Stimulated activated CD8-positive, alpha-beta memory T cell treated with anti-CD3 and anti-CD28 coated beads, Interleukin-4, amount 100 ng/mL, for 24 hours (primary cell): ENCODE measurements at regions not wholly inside any gene's neighbourhood (a gene's known extent, or its start where the extent isn't known, plus 50 kb on each side); places are given as distances from the start of the nearest gene placed in this dataset.

ENCODE experiments used
- DNase-seq: peaks from one replicate; pipeline ENCODE4 v3.0.0-alpha.2; 2020; ENCODE audit warnings: low read depth

DNA sequence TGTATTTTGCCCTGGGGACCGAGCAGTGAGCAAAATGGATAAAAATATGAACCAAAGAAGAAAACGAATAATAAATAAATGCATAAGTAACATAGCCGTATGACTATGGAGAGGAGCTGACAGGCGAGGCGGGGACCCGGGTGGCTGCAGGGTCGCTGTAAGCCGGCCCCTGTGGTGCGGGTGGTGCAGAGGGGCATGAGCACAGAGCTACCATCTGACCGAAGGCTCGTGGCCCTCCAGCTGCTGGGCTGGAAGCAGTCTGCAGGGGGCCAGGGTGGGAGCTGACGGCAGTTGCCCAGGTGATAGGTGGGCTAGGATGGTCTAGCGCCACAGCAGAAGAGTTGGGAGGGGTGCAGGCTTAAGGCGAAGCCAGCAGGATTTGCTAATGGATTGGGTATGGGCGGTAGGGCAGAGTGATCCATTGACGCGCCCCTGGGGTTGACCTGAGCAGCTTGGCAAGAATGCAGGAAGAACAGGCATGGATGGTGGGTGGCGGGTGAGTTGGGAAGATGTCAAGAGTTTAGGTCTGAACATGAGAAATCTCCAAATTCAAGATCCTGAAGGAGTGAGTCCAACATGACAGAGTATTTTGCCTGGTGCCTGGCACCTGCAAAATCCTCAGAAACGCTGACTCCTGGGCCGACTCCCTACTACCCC is 228.0 kb downstream of the FOXL1 start:
- no peak for DNase-seq

DNA sequence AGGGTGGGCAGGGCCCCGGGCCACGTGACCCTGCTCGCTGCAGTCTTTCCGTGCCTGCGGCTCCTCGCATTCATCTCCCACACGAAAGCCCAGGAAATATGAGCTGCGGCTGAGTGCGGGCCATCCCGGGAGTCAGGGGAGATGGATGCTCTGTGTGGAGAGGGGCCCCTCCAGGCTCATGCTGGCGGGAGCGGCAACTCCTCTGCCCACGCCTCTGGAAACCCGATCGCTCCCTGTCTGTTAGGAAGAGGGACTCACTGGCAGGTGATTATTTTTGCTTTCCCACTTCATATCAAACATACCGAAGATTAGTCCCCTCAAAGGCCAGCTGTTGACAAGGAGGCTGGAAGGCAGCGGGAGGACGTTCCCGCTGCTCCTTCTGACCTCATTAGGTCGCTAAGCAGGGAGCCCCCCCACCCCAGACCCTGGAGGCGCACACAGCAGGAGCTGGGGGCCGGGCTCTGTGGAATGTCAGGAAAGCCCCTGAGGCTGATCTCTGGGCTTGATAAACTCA is 228.5 kb downstream of the FOXL1 start:
- DNase-seq: no peak

DNA sequence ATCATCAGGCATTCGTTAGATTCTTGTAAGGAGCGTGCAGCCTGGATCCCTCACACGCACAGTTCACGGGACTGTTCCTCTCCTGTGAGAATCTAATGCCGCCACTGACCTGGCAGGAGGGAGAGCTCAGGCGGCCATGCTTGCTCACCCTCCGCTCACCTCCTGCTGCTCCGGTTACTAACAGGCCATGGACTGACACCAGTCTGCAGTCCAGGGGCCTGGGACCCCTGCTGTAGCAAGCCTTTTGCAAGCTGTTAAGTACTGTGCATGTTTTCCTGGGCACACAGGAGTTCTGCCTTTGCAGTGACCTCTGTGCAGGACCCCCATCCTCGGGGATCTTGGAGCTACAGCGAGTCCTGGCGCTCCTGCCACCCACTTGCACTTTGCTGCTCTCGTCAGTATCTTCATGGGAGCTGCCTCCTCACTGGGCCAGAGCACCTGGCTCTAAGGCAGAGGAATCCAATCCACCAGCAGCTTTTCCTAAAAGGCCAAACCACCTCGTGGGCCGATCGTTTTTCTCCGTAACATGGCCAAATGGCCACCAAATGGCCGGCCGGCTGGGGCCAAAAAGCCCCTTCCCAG is 230.6 kb downstream of the FOXL1 start:
- DNase-seq: no peak

DNA sequence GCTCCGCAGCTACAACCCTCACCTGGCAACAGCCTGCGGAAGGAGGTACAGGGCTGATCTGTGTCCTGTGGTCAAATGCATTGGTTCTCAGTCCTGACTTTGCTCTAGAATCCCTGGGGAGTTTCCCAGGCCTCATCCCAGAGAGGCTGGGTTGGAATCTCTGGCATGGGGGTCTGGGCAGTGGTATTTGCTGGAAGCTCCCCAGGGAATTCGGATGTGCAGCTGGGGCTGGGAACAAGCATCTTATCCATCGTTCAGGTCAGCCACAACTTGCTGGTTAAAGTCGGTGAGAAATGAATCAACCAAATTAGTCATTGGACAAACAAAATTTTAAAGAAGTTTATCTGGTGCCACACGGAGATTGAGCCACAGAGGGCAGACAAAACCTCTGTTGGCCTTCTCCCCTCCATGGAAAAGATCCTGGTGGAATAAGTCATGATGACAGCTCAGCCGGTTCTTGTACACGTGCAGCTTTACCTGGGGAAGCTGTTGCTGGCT is 231.2 kb downstream of the FOXL1 start:
- no peak for DNase-seq

DNA sequence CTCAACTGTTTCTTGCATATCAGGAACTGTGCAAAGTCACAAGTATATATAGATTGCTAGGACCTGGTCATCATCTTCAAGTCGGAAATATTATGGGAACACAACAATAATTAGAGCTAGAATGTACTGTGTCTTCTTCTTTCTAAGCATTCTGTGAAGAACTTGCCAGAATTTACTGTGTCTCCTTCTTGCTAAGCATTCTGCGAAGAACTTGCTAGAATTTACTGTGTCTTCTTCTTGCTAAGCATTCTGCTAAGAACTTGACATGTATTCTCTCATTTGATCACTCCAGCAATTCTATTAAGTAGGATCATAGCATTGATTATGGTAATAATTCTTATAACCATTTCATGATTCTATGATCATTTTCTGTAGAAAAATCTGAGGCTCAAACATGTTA is 231.7 kb downstream of the FOXL1 start:
- DNase-seq: no peak

DNA sequence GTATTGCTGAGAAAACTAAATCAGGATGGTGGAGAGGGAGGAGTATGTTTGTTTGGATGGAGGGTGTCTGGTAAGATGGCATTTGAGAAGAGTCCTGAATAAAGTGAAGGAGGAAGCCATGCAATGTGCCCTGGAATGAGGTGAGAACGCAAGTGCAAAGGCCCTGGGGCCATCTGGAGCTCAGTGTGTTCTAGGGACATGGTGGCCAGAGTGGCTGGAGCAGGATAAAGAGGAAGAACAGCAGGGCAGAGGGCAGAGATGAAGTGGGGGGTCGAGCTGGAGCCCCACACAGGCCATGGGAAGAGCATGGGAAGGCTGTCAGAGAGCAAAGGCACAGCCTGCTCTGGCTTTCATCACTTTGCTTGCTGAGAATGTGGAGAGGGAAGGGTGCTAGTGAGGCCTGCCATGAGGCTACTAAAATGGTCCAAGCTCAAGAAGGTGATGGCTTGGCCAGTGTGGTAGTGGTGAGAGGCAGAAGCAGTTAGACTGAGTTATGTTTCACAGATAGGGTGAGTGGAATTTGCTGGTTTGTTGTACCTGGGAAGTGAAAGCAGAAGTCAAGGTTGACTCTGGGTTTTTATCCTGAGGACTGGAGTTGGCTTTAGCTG is 234.1 kb downstream of the FOXL1 start:
- no peak for DNase-seq

DNA sequence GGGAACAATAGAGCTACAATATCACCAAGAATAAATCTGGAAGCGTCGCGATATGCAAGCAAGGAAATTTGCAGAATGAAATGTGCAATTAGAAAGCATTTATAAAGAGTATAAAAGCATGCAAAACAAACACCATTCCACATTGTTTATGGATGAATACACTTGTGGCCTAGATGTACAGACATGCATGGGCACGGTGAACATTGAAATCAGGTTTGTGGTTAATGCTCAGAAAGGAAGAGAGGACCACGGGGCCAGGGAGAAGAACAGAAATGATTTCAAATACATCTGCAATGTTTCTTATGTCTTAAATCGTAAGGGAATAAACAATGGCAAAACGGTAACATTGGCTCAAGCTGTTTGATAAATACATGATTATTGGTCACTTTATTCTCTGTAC is 235.9 kb downstream of the FOXL1 start:
- no peak for DNase-seq

DNA sequence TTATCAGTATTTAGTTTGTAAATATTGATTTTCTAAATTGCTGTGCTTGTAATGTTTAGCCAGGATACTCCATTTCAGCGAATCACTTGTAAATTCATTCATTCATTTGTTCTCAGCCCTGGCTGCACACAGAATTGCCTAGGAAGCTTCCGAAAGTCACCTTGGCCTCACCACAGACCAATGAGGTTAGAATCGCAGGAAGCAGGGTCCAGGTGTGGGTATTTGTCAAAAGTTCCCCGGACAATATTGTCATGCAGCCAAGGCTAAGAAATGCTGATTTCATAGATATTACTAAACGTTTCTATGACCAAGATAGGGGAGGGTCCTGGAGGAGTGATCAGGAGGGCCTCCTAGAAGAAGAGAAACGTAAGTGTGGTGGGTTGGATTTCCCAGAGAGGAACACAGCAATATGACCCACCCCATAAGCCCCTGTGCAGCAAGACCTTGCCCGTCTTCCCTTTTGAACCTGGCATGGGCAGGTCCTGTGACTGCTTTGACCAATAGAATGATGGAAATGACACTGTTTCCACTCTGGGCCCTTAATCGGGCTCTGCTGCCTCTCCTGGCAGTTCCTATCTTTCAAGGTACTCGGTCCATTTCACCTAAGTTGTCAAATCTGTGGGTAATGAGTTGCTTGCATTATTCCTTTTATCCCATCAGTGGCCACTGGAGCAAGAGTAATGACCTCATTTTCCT is 238.7 kb downstream of the FOXL1 start:
- no peak for DNase-seq

DNA sequence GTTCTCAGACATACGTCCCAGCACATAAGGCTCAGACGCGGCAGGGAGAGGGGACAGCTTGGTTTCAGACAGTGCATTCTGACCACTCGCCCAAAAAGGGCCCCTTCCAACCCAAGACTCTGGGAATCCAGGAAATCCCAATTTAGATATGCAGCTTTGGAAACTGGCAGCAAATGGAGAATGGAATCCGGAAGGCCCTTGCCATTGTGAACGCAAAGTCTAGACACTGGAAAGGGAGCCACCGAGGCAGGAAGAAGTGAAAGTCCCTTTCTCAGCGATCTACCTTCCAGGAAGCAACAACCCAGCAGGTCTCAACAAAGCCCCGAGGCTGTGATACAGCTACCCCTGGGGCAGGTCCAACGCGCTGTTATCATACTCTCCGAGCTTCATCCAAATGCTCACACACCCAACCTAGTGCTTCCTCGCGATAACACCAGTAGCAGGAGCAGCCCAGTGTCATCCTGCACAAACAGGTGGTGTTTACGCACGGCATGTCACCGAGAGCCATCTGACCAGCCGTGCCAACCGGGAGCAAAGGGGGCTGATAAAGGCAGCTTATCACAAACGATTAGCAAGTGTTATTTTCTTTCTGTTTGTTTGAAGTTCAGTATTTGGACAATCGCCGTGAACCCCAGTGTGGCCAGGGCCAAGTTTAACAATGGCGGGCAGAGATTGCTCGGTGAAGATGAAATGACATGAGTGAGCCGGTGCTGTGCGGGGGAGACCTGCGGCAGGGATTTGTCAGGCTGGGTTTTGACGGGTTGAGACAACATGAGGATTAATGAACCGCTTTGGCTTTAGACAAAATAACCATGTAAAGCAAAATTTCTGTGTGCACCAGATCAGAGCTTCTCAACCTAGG is 240.6 kb downstream of the FOXL1 start:
- no peak for DNase-seq

DNA sequence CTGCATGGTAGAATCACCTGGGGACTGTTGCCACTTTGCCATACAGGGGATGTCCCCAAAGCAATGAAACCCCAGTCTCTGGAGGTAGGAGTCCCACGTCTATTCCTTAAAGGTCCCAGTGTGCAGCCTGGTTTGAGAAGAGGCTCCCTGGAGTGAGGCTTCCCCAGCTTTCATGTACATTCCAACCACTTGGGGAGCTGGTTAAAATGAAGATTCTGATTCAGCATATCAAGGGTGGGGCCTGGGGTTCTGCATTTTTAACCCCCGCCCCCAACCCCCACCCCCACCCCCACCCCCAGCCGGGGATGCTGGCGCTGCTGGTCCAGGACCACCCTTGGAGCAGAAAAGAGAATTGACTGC is 241.2 kb downstream of the FOXL1 start:
- DNase-seq: no peak

DNA sequence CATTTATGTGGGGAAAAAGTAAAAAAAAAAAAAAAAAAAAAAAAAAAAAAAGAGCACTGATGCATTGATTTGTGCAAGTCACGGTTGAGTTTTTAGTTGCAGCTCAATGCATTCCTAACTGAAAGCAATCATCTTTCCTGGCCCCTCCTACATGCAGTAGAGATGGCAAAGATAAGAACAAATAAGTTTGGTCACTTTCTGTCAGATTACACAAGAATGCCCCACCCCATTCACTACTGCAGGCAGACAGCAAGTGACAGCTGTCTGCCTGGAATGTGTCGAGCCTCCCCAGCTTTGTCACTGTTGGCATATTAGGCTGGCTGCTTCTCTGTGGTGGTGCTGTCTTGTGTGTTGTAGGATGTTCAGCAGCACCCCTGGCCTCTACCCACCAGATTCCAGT is 243.5 kb downstream of the FOXL1 start:
- DNase-seq: no peak

DNA sequence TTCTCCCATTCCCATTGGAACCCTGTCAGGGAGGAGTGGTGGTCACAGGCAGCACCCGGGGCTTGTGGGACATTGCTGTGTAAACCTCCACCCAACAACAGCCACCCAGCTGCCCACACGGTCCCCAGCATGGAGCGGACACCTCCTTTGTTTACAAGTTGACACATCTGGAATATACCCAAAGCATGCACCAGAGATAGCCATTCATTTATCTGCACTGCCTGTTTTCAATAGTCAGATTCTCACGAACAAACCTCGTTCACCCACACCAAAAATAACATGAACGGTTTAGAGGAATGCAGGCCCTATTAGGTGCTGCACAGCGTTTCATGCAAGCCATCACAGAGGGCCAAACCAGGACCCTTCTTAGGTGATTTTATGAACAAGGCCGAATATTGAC is 244.8 kb downstream of the FOXL1 start:
- no peak for DNase-seq

DNA sequence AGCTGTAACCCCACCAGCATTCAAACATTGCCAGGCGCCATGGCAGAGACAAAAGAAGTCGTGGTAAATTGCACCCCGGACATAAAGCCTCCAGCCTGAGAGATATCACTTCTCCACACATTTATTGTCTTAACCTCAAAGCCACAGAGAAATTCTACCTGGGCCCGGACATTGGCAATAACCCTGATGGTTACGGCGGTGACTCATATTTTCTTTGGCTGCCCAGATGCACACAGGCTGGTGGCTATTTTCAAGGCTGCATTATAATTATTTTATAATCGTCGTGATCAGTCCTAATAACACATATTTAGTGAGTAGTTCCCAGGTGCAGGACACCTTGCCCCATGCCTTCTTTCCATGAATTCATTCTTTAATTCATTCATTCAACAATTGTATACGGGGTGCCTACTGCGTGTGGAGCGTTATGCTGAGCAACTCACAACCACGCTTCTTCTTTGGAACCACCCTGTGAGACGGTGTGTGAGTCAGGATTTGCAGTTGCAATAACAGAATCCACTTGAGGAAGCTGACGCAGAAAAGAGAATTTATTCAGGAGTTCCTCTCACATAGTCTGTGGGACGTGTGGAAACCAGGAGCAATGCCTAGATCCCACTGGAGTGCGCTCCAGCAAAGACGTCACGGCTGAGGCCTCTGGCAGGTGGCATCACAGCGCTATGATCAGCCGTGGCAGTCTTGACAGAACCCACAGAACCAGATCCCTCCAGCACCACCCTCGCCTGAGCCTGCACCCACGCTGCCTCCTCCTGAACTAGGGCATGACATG is 245.7 kb downstream of the FOXL1 start:
- no peak for DNase-seq

DNA sequence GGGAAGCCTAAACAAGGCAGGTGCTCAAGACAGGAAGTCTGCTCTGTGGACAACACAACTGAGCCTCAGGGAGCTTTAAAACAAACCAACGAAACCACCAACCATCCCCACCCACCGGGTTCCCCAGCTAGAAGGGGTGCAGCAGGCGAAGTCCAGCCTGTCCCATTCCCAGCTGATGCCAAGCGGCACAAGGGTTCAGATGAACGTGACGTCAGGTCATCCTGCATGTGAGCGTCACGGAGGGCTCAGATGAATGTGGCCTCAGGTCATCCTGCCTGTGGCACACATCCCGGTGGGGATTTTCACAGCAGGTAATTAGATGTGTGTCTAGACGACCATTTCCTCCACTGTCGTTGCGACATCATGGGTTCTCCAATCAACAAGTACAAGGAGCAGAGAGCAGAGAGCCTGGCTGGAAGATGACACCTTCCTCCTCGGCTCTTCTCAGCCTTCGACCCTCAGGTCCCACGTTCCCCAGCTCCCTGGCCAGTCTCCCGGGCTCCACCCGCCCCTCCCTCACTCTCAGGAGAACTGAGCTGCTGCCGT is 246.5 kb downstream of the FOXL1 start:
- no peak for DNase-seq

DNA sequence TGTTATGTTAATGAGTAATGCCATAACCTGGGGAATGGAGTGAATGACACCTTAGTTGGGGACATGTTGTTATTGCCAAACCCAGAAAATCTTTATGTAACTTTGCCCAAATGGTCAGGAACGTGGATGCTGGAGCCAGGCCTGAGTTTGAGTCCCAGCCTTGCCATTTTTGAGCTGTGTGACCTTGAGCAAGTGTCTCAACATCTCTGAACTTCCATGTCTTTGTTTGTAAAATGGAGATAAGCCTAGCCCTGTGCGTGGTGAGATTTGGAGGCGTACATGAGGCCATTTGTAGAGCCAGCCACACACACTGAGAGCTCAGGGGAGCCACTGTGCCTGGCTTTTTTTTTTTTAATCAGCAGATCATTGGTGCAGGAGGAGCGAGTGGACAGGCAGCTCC is 247.3 kb downstream of the FOXL1 start:
- no peak for DNase-seq

DNA sequence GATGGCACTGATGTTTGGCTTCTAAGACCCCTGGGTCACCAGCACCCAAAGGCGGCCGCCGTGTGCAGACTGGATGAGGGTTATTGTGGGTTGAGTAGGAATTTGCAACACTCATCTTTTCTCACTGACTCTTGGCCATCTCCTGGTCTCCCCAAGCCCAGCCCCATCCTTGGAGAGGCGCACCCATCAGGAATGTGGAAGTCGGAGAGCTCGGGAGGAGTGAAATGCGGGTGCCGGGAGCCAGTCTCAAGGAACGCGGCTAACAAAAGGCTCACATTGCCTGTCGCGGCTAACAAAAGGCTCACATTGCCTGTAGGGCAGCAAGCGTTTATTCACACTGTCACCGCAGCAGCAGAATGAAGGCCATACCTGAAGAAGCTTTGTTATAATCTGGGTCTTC is 248.6 kb downstream of the FOXL1 start:
- no peak for DNase-seq

DNA sequence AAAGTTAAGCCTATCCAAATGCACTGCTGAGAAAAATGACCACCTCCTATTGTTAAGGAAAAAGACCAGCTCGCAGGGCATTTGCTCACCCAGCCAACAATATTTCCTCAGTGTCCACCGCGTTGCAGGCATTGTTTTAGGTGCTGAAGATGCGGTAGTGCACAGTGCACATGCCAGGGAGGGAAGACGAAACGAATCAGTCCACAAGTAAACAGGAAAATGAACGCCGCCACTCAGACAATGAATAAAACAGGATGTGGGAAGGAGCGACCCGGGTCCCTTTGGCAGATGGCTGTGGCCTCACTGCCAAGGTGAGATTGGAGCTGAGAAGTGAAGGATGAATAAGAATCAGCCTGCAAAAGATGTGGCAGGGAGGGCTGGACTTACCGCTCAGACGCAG is 249.2 kb downstream of the FOXL1 start:
- DNase-seq: no peak

DNA sequence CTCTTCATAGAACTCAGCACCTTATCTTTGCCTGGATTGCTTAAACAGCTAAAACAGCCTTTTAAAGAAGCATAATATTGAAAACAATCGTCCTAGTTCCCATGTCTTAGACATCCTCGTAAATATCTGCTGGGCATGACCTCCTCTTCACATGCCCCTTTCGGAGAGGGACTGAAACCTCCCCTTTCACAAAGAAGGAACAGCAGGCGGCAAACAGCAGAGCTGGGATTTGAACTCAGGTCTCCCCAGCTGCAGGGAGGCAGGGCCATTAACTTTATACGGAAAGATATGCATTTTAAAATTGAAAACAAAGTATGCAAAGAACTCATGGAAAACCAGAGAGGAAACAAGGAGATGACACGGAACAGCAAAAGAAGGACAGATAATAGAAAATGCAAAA is 249.9 kb downstream of the FOXL1 start:
- DNase-seq: no peak

DNA sequence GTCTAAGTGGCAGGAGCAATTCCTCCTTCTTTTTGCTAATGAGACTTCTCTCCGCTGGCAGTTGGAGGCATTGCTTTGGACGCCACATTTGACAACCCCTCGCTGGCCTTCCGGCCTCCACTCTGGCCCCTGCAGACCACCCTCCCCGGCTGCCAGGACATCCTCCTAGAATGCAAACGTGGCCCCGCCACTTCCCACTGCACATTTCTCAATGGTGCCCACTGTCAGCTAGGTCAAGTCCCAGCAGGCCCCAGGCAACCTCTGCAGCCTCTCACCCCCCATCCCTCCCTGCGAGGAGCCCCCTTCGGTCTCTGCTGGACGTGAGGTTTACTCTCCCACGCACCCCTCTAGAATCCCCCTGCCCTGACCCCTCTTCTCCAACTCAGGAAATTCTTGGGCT is 250.3 kb downstream of the FOXL1 start:
- DNase-seq: no peak

DNA sequence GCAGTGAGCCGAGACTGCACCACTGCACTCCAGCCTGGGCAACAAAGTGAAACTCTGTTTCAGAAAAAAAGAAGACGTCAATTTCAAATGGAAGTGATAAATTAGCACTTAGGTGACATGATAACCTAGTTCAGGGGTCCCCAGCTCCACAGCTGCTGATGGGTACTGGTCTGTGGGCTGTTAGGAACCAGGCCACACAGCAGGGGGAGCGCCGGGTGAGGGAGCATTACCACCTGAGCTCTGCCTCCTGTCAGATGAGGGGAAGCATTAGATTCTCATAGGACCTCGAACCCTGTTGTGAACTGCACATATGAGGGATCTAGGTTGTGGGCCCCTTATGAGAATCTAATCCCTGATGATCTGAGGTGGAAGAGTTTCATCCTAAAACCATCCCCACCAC is 253.0 kb downstream of the FOXL1 start:
- no peak for DNase-seq

DNA sequence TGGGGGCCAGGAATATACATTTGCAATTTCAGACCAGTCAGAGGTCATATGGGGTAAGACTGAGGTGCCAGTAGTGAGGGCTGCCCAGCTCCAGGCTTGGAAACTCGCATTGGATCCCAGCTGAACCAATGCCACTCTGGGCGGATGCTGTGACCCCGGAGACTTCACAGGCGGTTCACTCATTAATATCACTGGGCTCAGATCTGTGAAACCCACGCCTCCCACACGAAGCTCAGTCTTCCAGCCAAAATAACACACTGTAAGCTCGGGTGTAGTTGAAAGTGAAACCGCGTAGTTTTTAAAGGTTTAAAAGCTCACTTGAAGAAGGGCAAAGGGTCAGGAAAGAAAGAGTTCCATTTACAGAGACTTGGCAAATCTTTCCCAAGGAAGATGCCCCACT is 254.8 kb downstream of the FOXL1 start:
- no peak for DNase-seq
